ENCODE measurements at regions not wholly inside any gene's neighbourhood (a gene's known extent, or its start where the extent isn't known, plus 50 kb on each side); places are given as distances from the start of the nearest gene placed in this dataset.

- DNase-seq = no peak
Observed at GRCh38 chr1:72623299-72623708, 341.0 kb upstream of the NEGR1 start.

GRCh38 chr1:72620453-72620852 lies 338.1 kb upstream of the NEGR1 start:
- no peak for DNase-seq

GRCh38 chr1:72606216-72606810 lies 324.0 kb upstream of the NEGR1 start:
- no peak for DNase-seq

- DNase-seq = no peak
Observed at GRCh38 chr1:72601035-72601674, 318.8 kb upstream of the NEGR1 start.

GRCh38 chr1:72586023-72586685 lies 303.8 kb upstream of the NEGR1 start:
- no peak for DNase-seq

- no peak for DNase-seq
Observed at GRCh38 chr1:72579629-72580028, 297.3 kb upstream of the NEGR1 start.

- no peak for DNase-seq
Observed at GRCh38 chr1:72570815-72571214, 288.5 kb upstream of the NEGR1 start.

- no peak for DNase-seq
Observed at GRCh38 chr1:72568113-72568512, 285.8 kb upstream of the NEGR1 start.

GRCh38 chr1:72567521-72567920 lies 285.2 kb upstream of the NEGR1 start:
- no peak for DNase-seq

GRCh38 chr1:72564749-72565148 lies 282.4 kb upstream of the NEGR1 start:
- DNase-seq = no peak

- DNase-seq = no peak
Observed at GRCh38 chr1:72557446-72558049, 275.2 kb upstream of the NEGR1 start.

GRCh38 chr1:72547412-72547811 lies 265.1 kb upstream of the NEGR1 start:
- no peak for DNase-seq

GRCh38 chr1:72540674-72541073 lies 258.3 kb upstream of the NEGR1 start:
- DNase-seq = no peak

GRCh38 chr1:72535470-72535869 lies 253.1 kb upstream of the NEGR1 start:
- DNase-seq = no peak

- no peak for DNase-seq
Observed at GRCh38 chr1:72530646-72531045, 248.3 kb upstream of the NEGR1 start.

GRCh38 chr1:72526926-72527325 lies 244.6 kb upstream of the NEGR1 start:
- DNase-seq = no peak

- no peak for DNase-seq
Observed at GRCh38 chr1:72524021-72524420, 241.7 kb upstream of the NEGR1 start.

- DNase-seq = no peak
Observed at GRCh38 chr1:72521659-72522058, 239.3 kb upstream of the NEGR1 start.

GRCh38 chr1:72516826-72517225 lies 234.5 kb upstream of the NEGR1 start:
- no peak for DNase-seq

- no peak for DNase-seq
Observed at GRCh38 chr1:72516264-72516663, 233.9 kb upstream of the NEGR1 start.

GRCh38 chr1:72498371-72498770 lies 216.0 kb upstream of the NEGR1 start:
- DNase-seq = no peak

GRCh38 chr1:72489801-72490200 lies 207.5 kb upstream of the NEGR1 start:
- DNase-seq = no peak

GRCh38 chr1:72485801-72486200 lies 203.5 kb upstream of the NEGR1 start:
- DNase-seq = no peak

GRCh38 chr1:72483846-72484357 lies 201.6 kb upstream of the NEGR1 start:
- DNase-seq = no peak

Measured in T-helper 9 cell (primary cell).